ENCODE measurements at regions not wholly inside any gene's neighbourhood (a gene's known extent, or its start where the extent isn't known, plus 50 kb on each side); places are given as distances from the start of the nearest gene placed in this dataset.

GRCh38 chr4:54392479-54392878 lies 163.4 kb downstream of the PDGFRA start:
- H3K4me1 ChIP-seq = no peaks in the 10 kb centered on the region
- H3K27me3 ChIP-seq = no peaks in the 10 kb centered on the region
- H3K4me3 ChIP-seq = no peak overlapping the region
- no peak overlapping the region for H3K27ac ChIP-seq
- no peaks in the 10 kb centered on the region for H3K36me3 ChIP-seq
- TF ChIP-seq, protein P1, sequence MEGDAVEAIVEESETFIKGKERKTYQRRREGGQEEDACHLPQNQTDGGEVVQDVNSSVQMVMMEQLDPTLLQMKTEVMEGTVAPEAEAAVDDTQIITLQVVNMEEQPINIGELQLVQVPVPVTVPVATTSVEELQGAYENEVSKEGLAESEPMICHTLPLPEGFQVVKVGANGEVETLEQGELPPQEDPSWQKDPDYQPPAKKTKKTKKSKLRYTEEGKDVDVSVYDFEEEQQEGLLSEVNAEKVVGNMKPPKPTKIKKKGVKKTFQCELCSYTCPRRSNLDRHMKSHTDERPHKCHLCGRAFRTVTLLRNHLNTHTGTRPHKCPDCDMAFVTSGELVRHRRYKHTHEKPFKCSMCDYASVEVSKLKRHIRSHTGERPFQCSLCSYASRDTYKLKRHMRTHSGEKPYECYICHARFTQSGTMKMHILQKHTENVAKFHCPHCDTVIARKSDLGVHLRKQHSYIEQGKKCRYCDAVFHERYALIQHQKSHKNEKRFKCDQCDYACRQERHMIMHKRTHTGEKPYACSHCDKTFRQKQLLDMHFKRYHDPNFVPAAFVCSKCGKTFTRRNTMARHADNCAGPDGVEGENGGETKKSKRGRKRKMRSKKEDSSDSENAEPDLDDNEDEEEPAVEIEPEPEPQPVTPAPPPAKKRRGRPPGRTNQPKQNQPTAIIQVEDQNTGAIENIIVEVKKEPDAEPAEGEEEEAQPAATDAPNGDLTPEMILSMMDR (IDR thresholded peaks at IDR 0.05) = no peak
- intact Hi-C loops (cut with DNase I) = no loop called here
- no peaks in the 10 kb centered on the region for H3K9me3 ChIP-seq
- DNase-seq = no peak
- ATAC-seq = no peak

- no peak overlapping the region for H3K27ac ChIP-seq
- H3K4me1 ChIP-seq = no peaks in the 10 kb centered on the region
- DNase-seq (no peak), ATAC-seq (no peak)
- no peaks in the 10 kb centered on the region for H3K36me3 ChIP-seq
- intact Hi-C loops (cut with DNase I) = no loop called here
- H3K4me3 ChIP-seq = no peak overlapping the region
- no peaks in the 10 kb centered on the region for H3K9me3 ChIP-seq
- TF ChIP-seq, protein P1 (IDR thresholded peaks at IDR 0.05) = no peak
- no peaks in the 10 kb centered on the region for H3K27me3 ChIP-seq
These were observed 164.2 kb downstream of the PDGFRA start for GRCh38 chr4:54393243-54393642.

GRCh38 chr4:54395013-54395527 lies 166.0 kb downstream of the PDGFRA start:
- Histone ChIP-seq H3K4me3 (no peak overlapping the region), H3K27me3 (no peaks in the 10 kb centered on the region), H3K27ac (no peak overlapping the region), H3K36me3 (no peaks in the 10 kb centered on the region), H3K4me1 (peaks cover 0 to 4% of the 10 kb centered on the region in 2 donors), H3K9me3 (no peaks in the 10 kb centered on the region)
- no peak for DNase-seq
- TF ChIP-seq, protein P1 (IDR thresholded peaks at IDR 0.05) = no peak
- ATAC-seq = no peak
- intact Hi-C loops (cut with DNase I) = no loop called here

DNA sequence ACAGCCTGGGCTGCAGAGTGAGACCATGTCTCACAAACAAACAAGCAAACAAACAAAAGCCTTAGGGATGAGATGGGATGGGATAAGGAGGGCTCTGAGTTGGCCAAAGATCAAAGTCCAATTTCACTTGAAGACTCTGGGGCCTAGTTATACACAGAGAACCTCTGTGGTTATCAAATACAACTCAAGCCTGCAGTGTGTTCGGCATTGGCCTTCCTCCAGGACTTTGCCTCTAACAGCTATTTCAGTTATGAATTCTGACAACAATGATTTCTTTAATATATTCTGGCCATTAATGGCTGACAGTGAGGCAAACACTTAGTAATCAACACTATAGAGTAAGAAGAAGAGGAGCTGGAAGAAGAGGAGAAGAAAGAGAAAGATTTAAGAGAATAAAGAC lies 171.1 kb downstream of the PDGFRA start:
- H3K4me3 ChIP-seq = no peak overlapping the region
- intact Hi-C loops (cut with DNase I) = no loop called here
- no peaks in the 10 kb centered on the region for H3K36me3 ChIP-seq
- ATAC-seq (no peak), DNase-seq (no peak)
- no peaks in the 10 kb centered on the region for H3K27me3 ChIP-seq
- H3K4me1 ChIP-seq = peaks cover 0 to 4% of the 10 kb centered on the region in 2 donors
- no peaks in the 10 kb centered on the region for H3K9me3 ChIP-seq
- TF ChIP-seq, protein P1 (IDR thresholded peaks at IDR 0.05) = no peak
- H3K27ac ChIP-seq = no peak overlapping the region

DNA sequence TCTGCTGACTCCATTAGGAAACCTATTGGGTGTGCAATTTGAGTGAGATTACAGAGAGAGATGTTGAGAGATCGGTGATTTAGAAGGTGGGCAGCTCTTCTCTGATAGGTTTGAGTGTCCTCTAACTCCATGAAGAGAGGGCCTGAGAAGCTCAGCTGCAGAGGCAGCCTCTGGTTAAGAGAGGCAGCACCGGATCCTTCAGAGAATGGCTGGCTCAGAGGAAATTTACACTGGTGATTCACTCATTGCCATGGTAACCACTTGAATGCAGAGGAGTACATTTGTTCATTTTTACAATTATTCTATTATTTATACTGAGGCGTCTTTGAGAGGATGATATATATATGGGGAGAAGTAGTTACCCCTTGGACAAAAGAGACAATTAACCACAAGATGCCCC lies 171.7 kb downstream of the PDGFRA start:
- intact Hi-C loops (cut with DNase I) = no loop called here
- TF ChIP-seq, protein P1 (IDR thresholded peaks at IDR 0.05) = no peak
- no peak overlapping the region for H3K4me3 ChIP-seq
- peak; percentile 90 for ATAC-seq
- no peaks in the 10 kb centered on the region for H3K9me3 ChIP-seq
- peak in 1 of 4 donors; percentile 36 for DNase-seq
- no peaks in the 10 kb centered on the region for H3K27me3 ChIP-seq
- H3K4me1 ChIP-seq = peaks cover 0 to 4% of the 10 kb centered on the region in 2 donors
- H3K36me3 ChIP-seq = no peaks in the 10 kb centered on the region
- no peak overlapping the region for H3K27ac ChIP-seq

Data from left lung (tissue), 4 donors.